Esophagus squamous epithelium (tissue), 5 donors: ENCODE measurements at regions not wholly inside any gene's neighbourhood (a gene's known extent, or its start where the extent isn't known, plus 50 kb on each side); places are given as distances from the start of the nearest gene placed in this dataset.

Source experiments
- DNase-seq: peaks from one replicate; lab custom pipeline; 2025; lab: John Stamatoyannopoulos, UW
- H3K27ac ChIP-seq, 4 donors: fragments of 200-600 bp; sonication (generic); one replicate each; pipeline ENCODE4 v1.5.1; 2016 to 2019; ENCODE audit warnings: mild to moderate bottlenecking in 1 of 4
- H3K27me3 ChIP-seq, 4 donors: fragments of 200-600 bp; sonication (generic); 1 replicate in 3 of 4; 2 replicates in 1 of 4; pipeline versions ENCODE4 v1.5.1 to v1.6.0; 2017 to 2021; ENCODE audit warnings: antibody characterized with exemption in 1 of 4
- H3K36me3 ChIP-seq, 3 donors: fragments of 200-600 bp; sonication (generic); one replicate each; pipeline ENCODE4 v1.5.1; 2016 to 2019
- H3K4me1 ChIP-seq, 3 donors: fragments of 200-600 bp; sonication (generic); one replicate each; pipeline ENCODE4 v1.5.1; 2017 to 2019
- H3K4me3 ChIP-seq, 4 donors: fragments of 200-600 bp; sonication (generic); 1 replicate in 3 of 4; 2 replicates in 1 of 4; pipeline ENCODE4 v1.5.1; 2016 to 2019; ENCODE audit warnings: mild to moderate bottlenecking in 2 of 4, moderate library complexity in 1 of 4
- H3K9me3 ChIP-seq, 3 donors: fragments of 200-600 bp; sonication (generic); one replicate each; pipeline ENCODE4 v1.5.1; 2016 to 2019
- POLR2A ChIP-seq, 4 donors: fragments of 450-650 bp; IDR thresholded peaks; one replicate each; pipeline ENCODE4 v1.6.1; 2017; ENCODE audit warnings: antibody characterized with exemption in 4 of 4, mild to moderate bottlenecking in 4 of 4, moderate library complexity in 3 of 4
- WGBS, 2 donors: methylation state at CpG; one replicate each; pipeline ENCODE4 v1.1.5; 2018; 5-methylcytosine and 5-hydroxymethylcytosine counted together
- intact Hi-C: fragments of 100-400 bp; cut with DNase I; formaldehyde crosslinking; loops from one replicate; pipeline ENCODE4 v1.15.0; 2022
- TF ChIP-seq, protein P1 (sequence below), 6 experiments: fragments of 450-650 bp in 4 of 6; fragments of 200-600 bp in 2 of 6; sonication (generic) in 2 of 6; IDR thresholded peaks; one replicate each; pipeline ENCODE4 v1.5.1; 2016 to 2019; ENCODE audit warnings: antibody characterized with exemption in 6 of 6, mild to moderate bottlenecking in 4 of 6, moderate library complexity in 4 of 6
- donor health status: DM: yes; HTN: yes; CAD: no.

DNA sequence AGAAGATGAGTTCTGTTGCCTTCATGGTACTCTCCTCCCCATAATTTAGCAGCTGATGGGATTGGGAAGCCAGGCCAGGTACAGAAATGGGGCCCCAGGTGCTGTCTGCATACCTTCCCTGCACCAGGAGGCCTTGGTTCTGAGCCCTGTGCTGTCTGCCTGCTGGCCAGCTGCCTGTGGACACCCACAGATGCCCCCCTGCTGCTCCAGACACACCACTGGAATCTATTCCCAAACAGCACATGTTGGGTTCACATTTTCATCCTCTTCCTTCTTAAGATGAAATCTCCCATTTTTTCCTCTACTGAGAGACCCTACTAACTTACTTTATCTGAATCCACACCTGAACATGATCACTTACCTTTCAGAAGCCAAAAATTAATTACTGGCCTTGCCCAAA is 152.0 kb upstream of the CCDC68 start:
- no peak overlapping the region for H3K27ac ChIP-seq
- H3K27me3 ChIP-seq: no peaks in the 10 kb centered on the region
- H3K4me1 ChIP-seq: no peaks in the 10 kb centered on the region
- H3K9me3 ChIP-seq: no peaks in the 10 kb centered on the region
- no peaks in the 10 kb centered on the region for H3K36me3 ChIP-seq
- intact Hi-C loops: no loop called here
- no peak overlapping the region for H3K4me3 ChIP-seq
- no peak for DNase-seq
- TF ChIP-seq POLR2A (IDR thresholded peaks at IDR 0.05): no peak
- TF ChIP-seq, protein P1, sequence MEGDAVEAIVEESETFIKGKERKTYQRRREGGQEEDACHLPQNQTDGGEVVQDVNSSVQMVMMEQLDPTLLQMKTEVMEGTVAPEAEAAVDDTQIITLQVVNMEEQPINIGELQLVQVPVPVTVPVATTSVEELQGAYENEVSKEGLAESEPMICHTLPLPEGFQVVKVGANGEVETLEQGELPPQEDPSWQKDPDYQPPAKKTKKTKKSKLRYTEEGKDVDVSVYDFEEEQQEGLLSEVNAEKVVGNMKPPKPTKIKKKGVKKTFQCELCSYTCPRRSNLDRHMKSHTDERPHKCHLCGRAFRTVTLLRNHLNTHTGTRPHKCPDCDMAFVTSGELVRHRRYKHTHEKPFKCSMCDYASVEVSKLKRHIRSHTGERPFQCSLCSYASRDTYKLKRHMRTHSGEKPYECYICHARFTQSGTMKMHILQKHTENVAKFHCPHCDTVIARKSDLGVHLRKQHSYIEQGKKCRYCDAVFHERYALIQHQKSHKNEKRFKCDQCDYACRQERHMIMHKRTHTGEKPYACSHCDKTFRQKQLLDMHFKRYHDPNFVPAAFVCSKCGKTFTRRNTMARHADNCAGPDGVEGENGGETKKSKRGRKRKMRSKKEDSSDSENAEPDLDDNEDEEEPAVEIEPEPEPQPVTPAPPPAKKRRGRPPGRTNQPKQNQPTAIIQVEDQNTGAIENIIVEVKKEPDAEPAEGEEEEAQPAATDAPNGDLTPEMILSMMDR (IDR thresholded peaks at IDR 0.05): no peak

DNA sequence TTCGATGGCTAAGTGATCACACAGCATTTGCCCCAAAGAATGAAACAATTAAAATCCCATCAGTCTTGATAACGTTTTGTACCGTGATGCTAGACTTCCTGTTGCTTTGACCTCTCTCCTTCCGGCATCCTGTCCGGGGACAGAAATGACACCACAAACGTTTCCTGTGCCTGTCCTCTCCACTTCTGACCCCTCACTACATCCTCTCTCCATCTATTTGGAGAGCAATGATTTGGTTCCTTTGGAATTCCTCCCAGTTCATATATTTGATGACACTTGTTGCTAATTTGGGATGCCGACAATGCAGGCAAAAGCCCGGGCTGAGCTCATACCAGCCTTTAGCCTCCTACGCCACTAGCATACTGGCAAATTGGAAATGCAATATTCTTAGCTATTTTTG is 151.2 kb upstream of the CCDC68 start:
- 32 to 45% methylated on average over 9 of the region's 9 CpGs for WGBS, 2 donors
- TF ChIP-seq, protein P1 (IDR thresholded peaks at IDR 0.05): no peak
- no peak for TF ChIP-seq POLR2A (IDR thresholded peaks at IDR 0.05)

DNA sequence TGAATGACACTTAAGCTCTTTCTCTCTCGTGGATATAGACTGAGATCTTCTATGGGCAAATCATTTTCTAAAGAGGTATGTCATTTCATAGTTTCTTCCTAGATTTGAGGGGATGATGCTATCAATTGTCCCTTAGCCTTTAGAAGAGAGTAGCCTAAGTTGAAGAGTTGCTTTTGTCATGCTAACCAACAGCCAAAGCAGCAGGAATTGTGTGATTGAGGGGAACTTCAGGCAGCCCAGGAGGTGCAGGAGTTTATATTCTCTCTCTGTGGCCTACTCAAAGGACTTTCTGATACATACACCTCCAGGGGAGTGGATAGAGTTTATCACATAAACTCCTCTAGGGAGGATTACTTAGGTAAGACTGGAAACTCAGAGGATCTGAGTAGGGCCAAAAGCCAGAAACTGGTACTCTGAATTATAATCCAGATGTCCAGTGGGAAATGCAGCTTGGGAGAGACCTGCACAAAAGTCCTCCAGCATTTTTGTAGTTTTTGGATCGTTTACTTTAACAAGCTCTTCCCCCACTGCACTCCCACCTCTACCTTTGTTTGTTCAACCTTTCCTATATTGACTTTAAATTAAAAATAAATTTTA is 150.7 kb upstream of the CCDC68 start:
- Histone ChIP-seq H3K27me3 (no peaks in the 10 kb centered on the region), H3K4me1 (no peaks in the 10 kb centered on the region), H3K9me3 (no peaks in the 10 kb centered on the region), H3K27ac (peak overlapping the region in 1 of 4 donors; percentile 42), H3K4me3 (no peak overlapping the region), H3K36me3 (no peaks in the 10 kb centered on the region)
- 47 to 57% methylated on average over 2 of the region's 2 CpGs for WGBS, 2 donors
- no peak for TF ChIP-seq POLR2A (IDR thresholded peaks at IDR 0.05)
- TF ChIP-seq, protein P1 (IDR thresholded peaks at IDR 0.05): no peak
- intact Hi-C loops: no loop called here
- DNase-seq: no peak

More for the DNA sequence above, 151.2 kb upstream of the CCDC68 start:
- Histone ChIP-seq H3K27me3 (no peaks in the 10 kb centered on the region), H3K4me3 (no peak overlapping the region), H3K9me3 (no peaks in the 10 kb centered on the region), H3K36me3 (no peaks in the 10 kb centered on the region), H3K4me1 (no peaks in the 10 kb centered on the region), H3K27ac (no peak overlapping the region)
- intact Hi-C loops: no loop called here
- no peak for DNase-seq

DNA sequence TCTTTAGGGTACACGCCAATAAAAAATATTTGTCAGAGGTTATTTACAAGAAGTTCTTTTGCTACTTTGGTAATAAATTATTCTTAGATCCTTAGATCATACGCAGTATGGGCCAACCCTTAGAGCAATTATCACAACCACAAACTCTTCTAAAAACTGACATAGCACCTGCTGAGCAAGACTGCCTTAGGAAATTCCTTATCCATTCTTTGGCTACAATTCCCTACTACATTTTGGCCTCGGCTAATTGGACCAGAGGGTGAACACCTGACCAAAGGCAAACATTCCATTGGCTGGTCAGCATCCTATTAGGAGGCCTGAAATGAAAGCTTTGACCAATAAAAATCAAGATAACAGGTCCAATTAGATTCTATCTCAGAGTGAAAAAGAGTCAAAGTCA is 147.6 kb upstream of the CCDC68 start:
- Histone ChIP-seq H3K36me3 (no peaks in the 10 kb centered on the region), H3K27ac (no peak overlapping the region), H3K4me1 (no peaks in the 10 kb centered on the region), H3K27me3 (no peaks in the 10 kb centered on the region), H3K4me3 (no peak overlapping the region), H3K9me3 (no peaks in the 10 kb centered on the region)
- DNase-seq: no peak
- 70 to 75% methylated on average over 3 of the region's 3 CpGs for WGBS, 2 donors
- TF ChIP-seq, protein P1 (IDR thresholded peaks at IDR 0.05): no peak
- no peak for TF ChIP-seq POLR2A (IDR thresholded peaks at IDR 0.05)
- intact Hi-C loops: no loop called here

DNA sequence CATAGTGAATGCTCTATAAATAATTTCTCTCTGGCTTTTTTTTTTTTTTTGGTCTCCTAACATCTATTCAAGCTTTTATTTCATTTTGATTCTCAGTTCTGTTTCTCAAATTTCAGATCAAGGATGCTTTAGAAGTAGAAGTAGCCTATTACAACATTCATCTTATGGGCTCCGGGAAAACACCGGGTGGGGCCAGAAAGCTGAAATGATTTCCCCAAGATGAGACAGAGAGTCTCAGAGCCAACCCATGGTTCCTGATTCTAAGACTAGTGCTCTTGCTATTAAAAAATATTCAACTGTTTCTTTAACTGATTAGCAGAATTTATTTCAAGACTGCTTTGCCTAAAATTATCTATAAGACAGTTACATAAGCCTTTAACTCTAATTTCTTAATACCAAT is 147.2 kb upstream of the CCDC68 start:
- intact Hi-C loops: no loop called here
- TF ChIP-seq, protein P1 (IDR thresholded peaks at IDR 0.05): no peak
- no peak for TF ChIP-seq POLR2A (IDR thresholded peaks at IDR 0.05)
- Histone ChIP-seq H3K4me1 (no peaks in the 10 kb centered on the region), H3K9me3 (no peaks in the 10 kb centered on the region), H3K36me3 (no peaks in the 10 kb centered on the region), H3K27me3 (no peaks in the 10 kb centered on the region), H3K4me3 (no peak overlapping the region), H3K27ac (no peak overlapping the region)
- DNase-seq: no peak
- 91 to 95% methylated on average over 2 of the region's 2 CpGs for WGBS, 2 donors
